ENCODE measurements at regions not wholly inside any gene's neighbourhood (a gene's known extent, or its start where the extent isn't known, plus 50 kb on each side); places are given as distances from the start of the nearest gene placed in this dataset.
A peak's percentile ranks its signal among the peaks of the same experiment; 100 is the strongest.

DNA sequence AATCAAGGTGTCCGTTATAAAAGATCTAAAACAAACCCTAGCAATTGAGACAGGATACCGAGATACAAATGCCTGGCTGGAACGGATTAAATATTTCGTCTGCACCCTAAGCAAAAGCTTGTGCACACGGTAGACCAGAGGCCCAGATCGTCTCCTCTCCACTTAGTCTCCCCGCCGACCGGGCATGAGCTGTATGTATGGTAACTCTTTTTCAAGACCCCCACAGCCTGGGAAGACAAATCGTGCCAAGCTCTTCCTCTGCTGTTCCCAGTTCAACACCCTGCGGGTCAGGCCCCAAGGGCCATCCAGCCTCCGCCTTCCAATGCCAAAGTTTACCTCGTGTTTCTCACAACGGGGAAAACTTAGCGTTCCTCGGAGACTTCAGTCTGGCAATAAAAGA lies 285.7 kb upstream of the GALNT17 start:
- no peaks in the 10 kb centered on the region for H3K27me3 ChIP-seq (ENCODE audit: insufficient read depth, low read depth, severe bottlenecking)

DNA sequence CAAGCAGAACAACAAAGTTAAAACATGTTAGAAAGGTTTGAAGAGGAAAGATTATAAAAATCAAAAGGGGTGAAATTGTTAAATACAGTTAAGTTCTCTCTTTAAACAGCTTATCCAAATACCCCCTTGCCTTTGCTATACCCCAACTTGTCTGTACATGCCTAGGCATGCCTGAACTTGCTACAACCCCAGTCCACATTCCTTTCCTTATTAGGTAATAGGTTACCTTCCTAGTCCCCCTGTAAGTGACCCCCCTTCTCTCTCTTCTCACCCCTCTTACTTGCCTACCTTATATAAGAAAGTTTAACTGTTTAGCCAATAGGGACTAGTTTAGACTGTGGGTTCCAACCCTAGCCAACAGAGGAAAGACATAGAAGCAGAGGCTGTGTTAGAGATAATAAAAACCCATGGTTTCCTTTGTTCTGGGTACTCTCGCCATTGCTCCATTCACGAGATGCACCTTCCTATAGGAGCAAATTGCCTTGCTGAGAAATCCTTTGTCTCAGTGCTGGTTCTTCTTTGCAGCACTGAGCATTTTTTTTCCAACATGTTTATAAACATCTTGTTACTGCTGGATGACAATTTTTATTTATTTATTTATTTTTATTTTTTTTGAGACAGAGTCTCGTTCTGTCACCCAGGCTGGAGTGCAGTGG lies 282.2 kb upstream of the GALNT17 start:
- Histone ChIP-seq H3K4me3 (ENCODE audit: low read depth, low read length) (no peak overlapping the region), H3K27ac (no peak overlapping the region), H3K27me3 (ENCODE audit: insufficient read depth, low read depth, severe bottlenecking) (peaks cover 20% of the 10 kb centered on the region)

More for the DNA sequence above, 285.7 kb upstream of the GALNT17 start:
- TF ChIP-seq, protein P1, sequence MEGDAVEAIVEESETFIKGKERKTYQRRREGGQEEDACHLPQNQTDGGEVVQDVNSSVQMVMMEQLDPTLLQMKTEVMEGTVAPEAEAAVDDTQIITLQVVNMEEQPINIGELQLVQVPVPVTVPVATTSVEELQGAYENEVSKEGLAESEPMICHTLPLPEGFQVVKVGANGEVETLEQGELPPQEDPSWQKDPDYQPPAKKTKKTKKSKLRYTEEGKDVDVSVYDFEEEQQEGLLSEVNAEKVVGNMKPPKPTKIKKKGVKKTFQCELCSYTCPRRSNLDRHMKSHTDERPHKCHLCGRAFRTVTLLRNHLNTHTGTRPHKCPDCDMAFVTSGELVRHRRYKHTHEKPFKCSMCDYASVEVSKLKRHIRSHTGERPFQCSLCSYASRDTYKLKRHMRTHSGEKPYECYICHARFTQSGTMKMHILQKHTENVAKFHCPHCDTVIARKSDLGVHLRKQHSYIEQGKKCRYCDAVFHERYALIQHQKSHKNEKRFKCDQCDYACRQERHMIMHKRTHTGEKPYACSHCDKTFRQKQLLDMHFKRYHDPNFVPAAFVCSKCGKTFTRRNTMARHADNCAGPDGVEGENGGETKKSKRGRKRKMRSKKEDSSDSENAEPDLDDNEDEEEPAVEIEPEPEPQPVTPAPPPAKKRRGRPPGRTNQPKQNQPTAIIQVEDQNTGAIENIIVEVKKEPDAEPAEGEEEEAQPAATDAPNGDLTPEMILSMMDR (IDR thresholded peaks at IDR 0.05; ENCODE audit: low read depth, low read length): no peak
- Histone ChIP-seq H3K4me3 (ENCODE audit: low read depth, low read length) (no peak overlapping the region), H3K9me3 (ENCODE audit: severe bottlenecking) (peaks cover 17% of the 10 kb centered on the region), H3K27ac (no peak overlapping the region), H3K36me3 (no peaks in the 10 kb centered on the region)
- no peak for DNase-seq

DNA sequence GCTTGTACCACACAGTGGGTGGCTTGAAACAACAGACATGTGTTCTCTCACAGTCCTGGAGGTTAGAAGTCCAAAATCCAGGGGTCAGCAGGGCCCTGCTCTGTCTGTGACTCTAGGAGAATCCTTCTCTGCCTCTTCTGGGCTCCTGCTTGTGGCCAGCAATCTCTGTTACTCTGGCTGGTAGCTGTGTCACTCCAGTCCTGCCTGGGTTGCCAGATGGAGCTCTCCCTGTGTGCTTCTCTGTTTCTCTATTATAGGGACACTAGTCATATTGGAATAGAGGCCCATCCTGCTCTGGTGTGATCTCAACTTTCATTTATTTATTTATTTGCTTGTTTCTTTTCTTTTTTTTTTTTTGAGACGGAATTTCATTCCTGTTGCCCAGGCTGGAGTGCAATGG lies 276.6 kb upstream of the GALNT17 start:
- TF ChIP-seq, protein P1 (IDR thresholded peaks at IDR 0.05; ENCODE audit: low read depth, low read length): no peak
- H3K4me3 ChIP-seq (ENCODE audit: low read depth, low read length): no peak overlapping the region
- no peak for DNase-seq
- H3K9me3 ChIP-seq (ENCODE audit: severe bottlenecking): peaks cover 5% of the 10 kb centered on the region
- no peaks in the 10 kb centered on the region for H3K36me3 ChIP-seq
- no peak overlapping the region for H3K27ac ChIP-seq
- H3K27me3 ChIP-seq (ENCODE audit: insufficient read depth, low read depth, severe bottlenecking): peaks cover 31% of the 10 kb centered on the region

More for the DNA sequence above, 282.2 kb upstream of the GALNT17 start:
- TF ChIP-seq, protein P1 (IDR thresholded peaks at IDR 0.05; ENCODE audit: low read depth, low read length): no peak
- Histone ChIP-seq H3K36me3 (no peaks in the 10 kb centered on the region), H3K9me3 (ENCODE audit: severe bottlenecking) (peaks cover 12% of the 10 kb centered on the region)
- DNase-seq: no peak

DNA sequence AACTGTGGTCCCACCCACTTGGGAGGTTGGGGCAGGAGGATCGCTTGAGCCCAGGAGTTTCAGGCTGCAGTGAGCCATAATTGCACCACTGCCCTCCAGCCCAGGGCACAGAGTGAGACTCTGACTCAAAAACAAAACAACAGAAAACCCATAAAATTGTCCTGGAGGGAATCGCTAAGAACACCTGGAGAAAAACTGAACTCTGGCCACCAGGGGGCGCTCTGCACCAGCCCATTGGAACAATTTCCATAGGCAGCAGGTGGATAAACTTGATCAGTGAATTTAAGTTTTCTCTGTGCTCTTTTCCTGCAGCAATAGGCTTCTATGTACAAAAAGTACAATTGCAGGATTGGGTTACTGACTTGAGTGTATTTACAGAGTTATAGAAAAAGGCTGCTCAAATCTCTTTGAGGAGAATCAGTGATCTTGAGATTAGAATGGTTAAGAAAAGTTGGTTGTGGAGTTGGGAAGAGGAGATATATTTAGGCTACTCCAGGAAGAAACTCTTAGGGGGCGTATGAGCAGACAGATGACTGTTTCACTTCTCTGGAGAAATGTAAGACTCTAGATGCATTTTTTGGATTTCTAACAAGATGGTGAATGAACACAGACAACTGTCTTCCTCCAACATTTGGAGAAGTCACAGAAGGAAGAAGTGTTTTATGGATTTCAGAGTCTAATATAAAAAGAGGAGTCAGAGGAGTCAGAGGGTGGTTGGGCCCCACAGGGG lies 274.9 kb upstream of the GALNT17 start:
- TF ChIP-seq, protein P1 (IDR thresholded peaks at IDR 0.05; ENCODE audit: low read depth, low read length): peak; percentile 67
- no peaks in the 10 kb centered on the region for H3K36me3 ChIP-seq
- DNase-seq: peak; percentile 72
- no peak overlapping the region for H3K27ac ChIP-seq
- H3K4me3 ChIP-seq (ENCODE audit: low read depth, low read length): no peak overlapping the region
- peaks cover 35% of the 10 kb centered on the region for H3K27me3 ChIP-seq (ENCODE audit: insufficient read depth, low read depth, severe bottlenecking)
- no peaks in the 10 kb centered on the region for H3K9me3 ChIP-seq (ENCODE audit: severe bottlenecking)

DNA sequence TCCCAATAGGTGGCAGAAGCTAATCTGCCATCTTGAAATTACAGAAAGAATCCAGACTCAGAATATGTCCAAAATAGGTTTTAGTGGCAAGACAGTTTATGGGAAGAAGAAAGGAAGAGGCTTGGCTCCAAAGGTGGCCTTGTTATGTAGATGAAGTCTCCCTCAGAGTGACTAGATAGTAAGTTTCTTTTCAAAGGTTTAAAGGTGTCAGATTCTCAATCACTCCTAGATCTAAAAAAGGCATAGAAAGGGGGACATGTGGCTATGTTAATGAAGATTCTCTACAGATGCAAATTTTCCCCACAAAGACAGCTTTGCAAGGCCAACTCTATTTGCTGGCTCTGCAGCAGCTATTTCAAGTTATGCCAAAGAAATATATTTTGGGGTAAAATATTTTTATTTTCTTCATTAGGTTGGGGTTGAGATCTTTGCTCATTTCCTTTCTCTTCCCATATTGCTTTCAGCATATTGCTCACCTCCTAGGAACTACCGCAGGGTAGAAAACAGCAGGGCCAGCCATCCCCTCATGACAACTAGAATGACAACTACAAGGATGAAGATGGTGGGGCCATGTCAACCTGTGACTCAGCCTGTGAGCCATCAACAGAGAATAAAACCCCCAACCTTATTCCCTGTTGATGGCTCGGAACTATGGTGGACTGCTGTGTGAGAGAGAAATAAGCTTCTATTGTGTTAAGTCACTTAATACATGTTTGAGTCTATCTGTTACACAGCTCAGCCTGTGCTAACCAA lies 274.0 kb upstream of the GALNT17 start:
- no peak for DNase-seq
- Histone ChIP-seq H3K27me3 (ENCODE audit: insufficient read depth, low read depth, severe bottlenecking) (peaks cover 34% of the 10 kb centered on the region), H3K27ac (no peak overlapping the region), H3K36me3 (no peaks in the 10 kb centered on the region), H3K4me3 (ENCODE audit: low read depth, low read length) (no peak overlapping the region), H3K9me3 (ENCODE audit: severe bottlenecking) (no peaks in the 10 kb centered on the region)
- TF ChIP-seq, protein P1 (IDR thresholded peaks at IDR 0.05; ENCODE audit: low read depth, low read length): no peak
